ENCODE measurements at regions not wholly inside any gene's neighbourhood (a gene's known extent, or its start where the extent isn't known, plus 50 kb on each side); places are given as distances from the start of the nearest gene placed in this dataset.

DNA sequence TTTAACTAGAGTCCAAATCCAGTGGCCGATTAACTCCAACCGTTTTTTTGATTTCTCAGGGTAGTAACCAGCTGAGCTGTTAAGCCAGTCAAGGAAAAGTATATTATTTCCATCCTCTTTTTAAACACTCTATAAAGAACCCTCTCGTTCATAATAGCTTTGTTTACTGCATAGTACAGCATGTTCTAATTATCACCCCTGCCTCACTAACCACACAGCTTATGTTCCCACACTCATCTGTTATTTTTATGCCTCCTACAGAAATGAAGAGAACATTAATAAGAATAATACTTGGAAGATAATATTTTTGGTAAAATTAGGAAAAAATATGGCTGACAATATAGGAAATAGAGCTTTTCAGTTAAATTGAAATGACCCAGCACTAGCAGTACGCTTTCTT lies 2132.8 kb upstream of the CELF4 start:
- TF ChIP-seq, protein P1, sequence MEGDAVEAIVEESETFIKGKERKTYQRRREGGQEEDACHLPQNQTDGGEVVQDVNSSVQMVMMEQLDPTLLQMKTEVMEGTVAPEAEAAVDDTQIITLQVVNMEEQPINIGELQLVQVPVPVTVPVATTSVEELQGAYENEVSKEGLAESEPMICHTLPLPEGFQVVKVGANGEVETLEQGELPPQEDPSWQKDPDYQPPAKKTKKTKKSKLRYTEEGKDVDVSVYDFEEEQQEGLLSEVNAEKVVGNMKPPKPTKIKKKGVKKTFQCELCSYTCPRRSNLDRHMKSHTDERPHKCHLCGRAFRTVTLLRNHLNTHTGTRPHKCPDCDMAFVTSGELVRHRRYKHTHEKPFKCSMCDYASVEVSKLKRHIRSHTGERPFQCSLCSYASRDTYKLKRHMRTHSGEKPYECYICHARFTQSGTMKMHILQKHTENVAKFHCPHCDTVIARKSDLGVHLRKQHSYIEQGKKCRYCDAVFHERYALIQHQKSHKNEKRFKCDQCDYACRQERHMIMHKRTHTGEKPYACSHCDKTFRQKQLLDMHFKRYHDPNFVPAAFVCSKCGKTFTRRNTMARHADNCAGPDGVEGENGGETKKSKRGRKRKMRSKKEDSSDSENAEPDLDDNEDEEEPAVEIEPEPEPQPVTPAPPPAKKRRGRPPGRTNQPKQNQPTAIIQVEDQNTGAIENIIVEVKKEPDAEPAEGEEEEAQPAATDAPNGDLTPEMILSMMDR (IDR thresholded peaks at IDR 0.05; ENCODE audit: control extremely low read depth in 1 of 3, insufficient read depth in 1 of 3, low read depth in 1 of 3, low read length in 3 of 3) = no peak
- no peak for TF ChIP-seq POLR2A (IDR thresholded peaks at IDR 0.05; ENCODE audit: control extremely low read depth in 1 of 2, low read depth in 2 of 2, low read length in 2 of 2)
- no peak for TF ChIP-seq CHD2 (IDR thresholded peaks at IDR 0.05; ENCODE audit: low read length)
- TF ChIP-seq TCF12 (IDR thresholded peaks at IDR 0.05; ENCODE audit: low read depth, low read length) = no peak
- no peak for TF ChIP-seq TAF1 (IDR thresholded peaks at IDR 0.05; ENCODE audit: low read depth, low read length)
- TF ChIP-seq, protein P2, sequence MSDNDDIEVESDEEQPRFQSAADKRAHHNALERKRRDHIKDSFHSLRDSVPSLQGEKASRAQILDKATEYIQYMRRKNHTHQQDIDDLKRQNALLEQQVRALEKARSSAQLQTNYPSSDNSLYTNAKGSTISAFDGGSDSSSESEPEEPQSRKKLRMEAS (IDR thresholded peaks at IDR 0.05) = no peak
- no peak for TF ChIP-seq PHF8 (conservative IDR thresholded peaks at IDR 0.05; ENCODE audit: low read depth, low read length)
- TF ChIP-seq YY1 (IDR thresholded peaks at IDR 0.05; ENCODE audit: low read depth, low read length) = no peak

Measured in H1 (cell line).